K562 (cell line): ENCODE measurements at regions not wholly inside any gene's neighbourhood (a gene's known extent, or its start where the extent isn't known, plus 50 kb on each side); places are given as distances from the start of the nearest gene placed in this dataset.

ENCODE experiments used
- CTCF ChIP-seq, 3 experiments: IDR thresholded peaks in 2 of 3; conservative IDR thresholded peaks in 1 of 3; 2 replicates each; pipeline ENCODE4 v1.5.1; 2011 to 2012; ENCODE audit warnings: low read length in 3 of 3, mild to moderate bottlenecking in 3 of 3, control low read depth in 2 of 3, improper control_type of control experiment in 1 of 3, inconsistent platforms in 1 of 3, low read depth in 1 of 3, mixed read lengths in 1 of 3, moderate library complexity in 1 of 3; ENCODE audit not compliant: insufficient read depth in 2 of 3
- HDAC2 ChIP-seq: fragments of 450-650 bp; IDR thresholded peaks from 2 replicates; pipeline ENCODE4 v1.6.1; 2016; ENCODE audit warnings: mild to moderate bottlenecking
- KDM4B ChIP-seq, 2 experiments: fragments of 450-650 bp in 1 of 2; sonication (generic) in 1 of 2; IDR thresholded peaks; 2 replicates each; pipeline ENCODE4 v1.6.1; 2016 to 2017; ENCODE audit warnings: borderline replicate concordance in 2 of 2, antibody characterized with exemption in 1 of 2, low read depth in 1 of 2, mild to moderate bottlenecking in 1 of 2
- NELFE ChIP-seq: IDR thresholded peaks from 2 replicates; pipeline ENCODE4 v1.6.1; 2011; ENCODE audit warnings: mild to moderate bottlenecking; ENCODE audit not compliant: insufficient read depth, insufficient read length
- PHF21A ChIP-seq: fragments of 450-650 bp; IDR thresholded peaks from 2 replicates; pipeline ENCODE4 v1.6.1; 2017; ENCODE audit warnings: low read depth, borderline replicate concordance
- SMC3 ChIP-seq: conservative IDR thresholded peaks from 2 replicates; pipeline ENCODE4 v1.6.1; 2011; ENCODE audit warnings: low read depth, low read length, improper control_type of control experiment; ENCODE audit not compliant: insufficient read depth
- ZHX1 ChIP-seq: fragments of 150-350 bp; conservative IDR thresholded peaks from 2 replicates; pipeline ENCODE4 v1.6.1; 2014; ENCODE audit warnings: low read length
- ZNF3 ChIP-seq: fragments of 250-450 bp; sonication (Bioruptor Pico); IDR thresholded peaks from 2 replicates; pipeline ENCODE4 v1.5.0; 2021; ENCODE audit warnings: mild to moderate bottlenecking, moderate library complexity

- TF ChIP-seq ZNF3 (CRISPR knock-in tag) (no peak), KDM4B (IDR thresholded peaks at IDR 0.05; ENCODE audit: borderline replicate concordance in 2 of 2, low read depth in 1 of 2) (no peak), ZHX1 (no peak), PHF21A (no peak), SMC3 (peak; percentile 35; the same call in 1 of the 2 replicates), HDAC2 (no peak), CTCF (IDR thresholded peaks at IDR 0.05 in 2 of 3, conservative IDR thresholded peaks at IDR 0.05 in 1 of 3; ENCODE audit: insufficient read depth in 2 of 3, low read depth in 1 of 3, low read length in 3 of 3) (peak; percentile 41 to 60 (median 58); a peak in 5 of 6 replicates), NELFE (no peak)
Observed at GRCh38 chr14:28608851-28609828, 157.4 kb upstream of the FOXG1 start (continued).
